ENCODE measurements at regions not wholly inside any gene's neighbourhood (a gene's known extent, or its start where the extent isn't known, plus 50 kb on each side); places are given as distances from the start of the nearest gene placed in this dataset.

DNA sequence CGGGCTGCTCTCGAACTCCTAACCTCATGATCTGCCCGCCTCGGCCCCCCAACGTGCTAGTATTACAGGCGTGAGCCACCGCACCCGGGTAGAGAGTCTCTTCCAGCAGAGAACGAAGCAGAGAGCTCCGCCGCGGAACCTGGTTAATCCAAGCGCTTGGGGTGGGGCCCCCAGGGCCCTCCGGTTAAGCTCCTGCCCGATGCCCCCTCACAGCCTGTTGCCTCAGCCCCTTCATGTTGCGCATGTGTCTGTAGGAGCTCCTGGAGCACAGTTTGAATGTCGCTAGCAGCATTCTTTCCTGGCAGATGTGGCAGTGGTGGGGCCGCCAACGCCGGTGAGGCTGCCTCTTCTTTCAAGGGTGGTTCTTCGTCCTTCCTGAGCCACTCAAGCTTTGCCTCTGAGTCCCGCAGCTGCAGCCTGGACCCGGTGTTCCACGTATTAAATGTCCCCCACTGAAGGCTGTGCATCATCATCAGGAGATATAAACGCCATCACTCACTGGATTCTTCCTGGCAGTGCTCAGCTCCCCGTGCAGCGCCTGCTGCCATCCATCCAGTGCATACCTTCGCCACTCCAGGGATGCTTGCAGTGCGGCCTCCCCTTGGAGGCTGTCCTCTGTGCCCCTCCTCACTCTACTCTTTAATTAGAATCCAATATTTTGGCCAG is 1919.3 kb downstream of the PCDH9 start:
- TF ChIP-seq, protein P1, sequence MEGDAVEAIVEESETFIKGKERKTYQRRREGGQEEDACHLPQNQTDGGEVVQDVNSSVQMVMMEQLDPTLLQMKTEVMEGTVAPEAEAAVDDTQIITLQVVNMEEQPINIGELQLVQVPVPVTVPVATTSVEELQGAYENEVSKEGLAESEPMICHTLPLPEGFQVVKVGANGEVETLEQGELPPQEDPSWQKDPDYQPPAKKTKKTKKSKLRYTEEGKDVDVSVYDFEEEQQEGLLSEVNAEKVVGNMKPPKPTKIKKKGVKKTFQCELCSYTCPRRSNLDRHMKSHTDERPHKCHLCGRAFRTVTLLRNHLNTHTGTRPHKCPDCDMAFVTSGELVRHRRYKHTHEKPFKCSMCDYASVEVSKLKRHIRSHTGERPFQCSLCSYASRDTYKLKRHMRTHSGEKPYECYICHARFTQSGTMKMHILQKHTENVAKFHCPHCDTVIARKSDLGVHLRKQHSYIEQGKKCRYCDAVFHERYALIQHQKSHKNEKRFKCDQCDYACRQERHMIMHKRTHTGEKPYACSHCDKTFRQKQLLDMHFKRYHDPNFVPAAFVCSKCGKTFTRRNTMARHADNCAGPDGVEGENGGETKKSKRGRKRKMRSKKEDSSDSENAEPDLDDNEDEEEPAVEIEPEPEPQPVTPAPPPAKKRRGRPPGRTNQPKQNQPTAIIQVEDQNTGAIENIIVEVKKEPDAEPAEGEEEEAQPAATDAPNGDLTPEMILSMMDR (IDR thresholded peaks at IDR 0.05) = no peak
- no peak for TF ChIP-seq EP300 (IDR thresholded peaks at IDR 0.05)

Data from suprapubic skin (tissue), 3 donors.